WTC11 (cell line): ENCODE measurements at regions not wholly inside any gene's neighbourhood (a gene's known extent, or its start where the extent isn't known, plus 50 kb on each side); places are given as distances from the start of the nearest gene placed in this dataset.

Experiments used
- CTCF ChIP-seq: fragments of 200-600 bp; IDR thresholded peaks from 2 replicates; pipeline ENCODE4 v1.8.0; 2022; ENCODE audit warnings: antibody characterized with exemption
- E2F1 ChIP-seq: sonication (generic); formaldehyde crosslinking; IDR thresholded peaks from 2 replicates; pipeline ENCODE4 v1.8.0; 2022; ENCODE audit warnings: mild to moderate bottlenecking, missing genetic modification reagents
- FOXJ3 ChIP-seq: sonication (generic); formaldehyde crosslinking; IDR thresholded peaks from 2 replicates; pipeline ENCODE4 v1.9.0; 2021; ENCODE audit warnings: missing genetic modification reagents, mild to moderate bottlenecking, borderline replicate concordance
- HMGXB4 ChIP-seq: sonication (generic); formaldehyde crosslinking; IDR thresholded peaks from 2 replicates; pipeline ENCODE4 v1.8.1; 2023; ENCODE audit warnings: mild to moderate bottlenecking, moderate library complexity, missing genetic modification reagents
- IRF1 ChIP-seq: sonication (generic); formaldehyde crosslinking; IDR thresholded peaks from 2 replicates; pipeline ENCODE4 v1.8.0; 2023; ENCODE audit warnings: missing genetic modification reagents
- JUN ChIP-seq: sonication (generic); formaldehyde crosslinking; IDR thresholded peaks from 2 replicates; pipeline ENCODE4 v1.8.0; 2023; ENCODE audit warnings: mild to moderate bottlenecking, missing genetic modification reagents
- SMAD3 ChIP-seq: sonication (generic); formaldehyde crosslinking; IDR thresholded peaks from 2 replicates; pipeline ENCODE4 v1.8.0; 2022; ENCODE audit warnings: missing genetic modification reagents, mild to moderate bottlenecking, borderline replicate concordance
- ZNF121 ChIP-seq: sonication (generic); formaldehyde crosslinking; IDR thresholded peaks from 2 replicates; pipeline ENCODE4 v1.8.0; 2023; ENCODE audit warnings: missing genetic modification reagents

GRCh38 chr2:16279201-16279570 is 338.8 kb downstream of the MYCN start:
- no peak for TF ChIP-seq CTCF
- no peak for TF ChIP-seq IRF1 (CRISPR knock-in tag)
- no peak for TF ChIP-seq SMAD3 (CRISPR knock-in tag)
- TF ChIP-seq JUN (CRISPR knock-in tag), result no peak
- no peak for TF ChIP-seq HMGXB4 (CRISPR knock-in tag)
- TF ChIP-seq E2F1 (CRISPR knock-in tag), result no peak
- TF ChIP-seq FOXJ3 (CRISPR knock-in tag), result no peak
- no peak for TF ChIP-seq ZNF121 (CRISPR knock-in tag)
